ENCODE measurements at regions not wholly inside any gene's neighbourhood (a gene's known extent, or its start where the extent isn't known, plus 50 kb on each side); places are given as distances from the start of the nearest gene placed in this dataset.

DNA sequence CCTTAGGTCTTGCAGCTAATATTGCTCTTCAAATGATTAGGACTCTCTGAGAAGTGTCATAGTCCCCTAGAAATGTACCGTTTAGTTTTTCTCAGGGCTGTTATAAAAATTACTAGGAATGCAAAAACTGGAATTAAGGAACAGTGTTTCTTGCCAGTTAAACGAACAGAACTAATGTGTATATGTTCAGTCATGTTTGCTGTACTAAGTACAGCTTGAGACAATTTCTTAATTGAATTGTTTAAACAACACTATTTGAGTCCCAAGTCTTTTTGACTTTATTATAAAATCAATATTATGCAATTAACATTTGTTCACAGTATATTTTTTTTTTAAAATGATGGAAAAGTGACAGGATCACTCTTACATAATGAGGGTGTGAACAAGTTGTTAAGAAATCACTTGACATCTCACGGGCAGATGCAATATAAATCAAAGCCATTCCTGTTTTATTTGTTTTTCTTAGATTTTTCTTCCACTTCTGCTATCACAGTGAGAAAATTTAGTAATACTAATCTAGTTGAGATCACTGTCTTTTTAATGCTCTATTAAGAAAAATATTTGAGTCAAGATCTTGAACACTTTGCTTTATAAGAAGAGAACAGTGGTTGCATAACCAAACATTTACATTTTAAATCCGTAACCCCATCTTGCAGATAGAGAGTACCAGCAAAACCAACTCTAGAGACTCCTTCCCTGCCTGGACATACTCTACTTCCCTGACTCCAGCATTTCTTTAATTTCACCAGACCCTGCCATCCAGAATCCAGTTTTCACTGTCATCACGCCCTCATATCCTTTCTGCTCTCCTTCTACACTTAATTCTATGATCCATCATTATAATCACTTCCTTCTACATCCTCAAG, 140.7 kb upstream of the KITLG start:
- Histone ChIP-seq H3K9ac (ENCODE audit: low read length in 3 of 3) (no peak overlapping the region), H3K4me3 (ENCODE audit: low read length in 3 of 3) (no peak overlapping the region), H3K9me3 (ENCODE audit: control insufficient read depth in 2 of 3, insufficient read depth in 1 of 3, low read length in 3 of 3) (no peaks in the 10 kb centered on the region), H3K27ac (ENCODE audit: low read depth in 2 of 2, low read length in 2 of 2) (no peak overlapping the region), H3K4me1 (ENCODE audit: control insufficient read depth in 2 of 3, insufficient read depth in 2 of 3, low read depth in 1 of 3, low read length in 3 of 3) (no peaks in the 10 kb centered on the region), H3K36me3 (ENCODE audit: control insufficient read depth in 2 of 3, insufficient read depth in 3 of 3, low read length in 3 of 3) (no peaks in the 10 kb centered on the region), H3K27me3 (ENCODE audit: control insufficient read depth, insufficient read depth, low read length) (no peaks in the 10 kb centered on the region)
- intact Hi-C loops (cut with DNase I), result no loop called here
- DNase-seq, result no peak
- no peak for FAIRE-seq
- TF ChIP-seq, protein P1, sequence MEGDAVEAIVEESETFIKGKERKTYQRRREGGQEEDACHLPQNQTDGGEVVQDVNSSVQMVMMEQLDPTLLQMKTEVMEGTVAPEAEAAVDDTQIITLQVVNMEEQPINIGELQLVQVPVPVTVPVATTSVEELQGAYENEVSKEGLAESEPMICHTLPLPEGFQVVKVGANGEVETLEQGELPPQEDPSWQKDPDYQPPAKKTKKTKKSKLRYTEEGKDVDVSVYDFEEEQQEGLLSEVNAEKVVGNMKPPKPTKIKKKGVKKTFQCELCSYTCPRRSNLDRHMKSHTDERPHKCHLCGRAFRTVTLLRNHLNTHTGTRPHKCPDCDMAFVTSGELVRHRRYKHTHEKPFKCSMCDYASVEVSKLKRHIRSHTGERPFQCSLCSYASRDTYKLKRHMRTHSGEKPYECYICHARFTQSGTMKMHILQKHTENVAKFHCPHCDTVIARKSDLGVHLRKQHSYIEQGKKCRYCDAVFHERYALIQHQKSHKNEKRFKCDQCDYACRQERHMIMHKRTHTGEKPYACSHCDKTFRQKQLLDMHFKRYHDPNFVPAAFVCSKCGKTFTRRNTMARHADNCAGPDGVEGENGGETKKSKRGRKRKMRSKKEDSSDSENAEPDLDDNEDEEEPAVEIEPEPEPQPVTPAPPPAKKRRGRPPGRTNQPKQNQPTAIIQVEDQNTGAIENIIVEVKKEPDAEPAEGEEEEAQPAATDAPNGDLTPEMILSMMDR (IDR thresholded peaks at IDR 0.05; ENCODE audit: borderline replicate concordance, extremely low read depth, insufficient read depth), result no peak

DNA sequence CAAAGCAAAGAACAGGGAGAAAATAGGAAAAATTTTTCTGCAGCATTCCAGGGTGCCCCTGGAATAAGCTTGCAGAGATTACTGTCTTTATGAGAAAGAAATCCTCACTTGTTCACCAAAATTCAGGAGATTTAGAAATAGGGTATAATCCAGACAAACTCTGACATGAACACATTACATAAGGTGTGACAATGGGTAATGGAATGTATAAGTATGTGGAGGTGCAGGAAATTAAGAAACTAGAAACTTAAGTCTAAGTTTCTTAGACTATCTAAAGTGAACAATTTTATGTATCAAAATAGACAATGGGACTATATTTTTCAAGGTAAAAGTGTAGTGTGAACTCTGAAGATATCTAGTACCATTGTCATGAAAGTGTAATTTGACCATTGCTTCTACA, 140.0 kb upstream of the KITLG start:
- FAIRE-seq (no peak), DNase-seq (no peak)
- Histone ChIP-seq H3K4me1 (ENCODE audit: control insufficient read depth in 2 of 3, insufficient read depth in 2 of 3, low read depth in 1 of 3, low read length in 3 of 3) (no peaks in the 10 kb centered on the region), H3K9me3 (ENCODE audit: control insufficient read depth in 2 of 3, insufficient read depth in 1 of 3, low read length in 3 of 3) (no peaks in the 10 kb centered on the region), H3K36me3 (ENCODE audit: control insufficient read depth in 2 of 3, insufficient read depth in 3 of 3, low read length in 3 of 3) (no peaks in the 10 kb centered on the region), H3K9ac (ENCODE audit: low read length in 3 of 3) (no peak overlapping the region), H3K4me3 (ENCODE audit: low read length in 3 of 3) (no peak overlapping the region), H3K27me3 (ENCODE audit: control insufficient read depth, insufficient read depth, low read length) (no peaks in the 10 kb centered on the region), H3K27ac (ENCODE audit: low read depth in 2 of 2, low read length in 2 of 2) (no peak overlapping the region)
- intact Hi-C loops (cut with DNase I), result no loop called here
- TF ChIP-seq, protein P1 (IDR thresholded peaks at IDR 0.05; ENCODE audit: borderline replicate concordance, extremely low read depth, insufficient read depth), result no peak

DNA sequence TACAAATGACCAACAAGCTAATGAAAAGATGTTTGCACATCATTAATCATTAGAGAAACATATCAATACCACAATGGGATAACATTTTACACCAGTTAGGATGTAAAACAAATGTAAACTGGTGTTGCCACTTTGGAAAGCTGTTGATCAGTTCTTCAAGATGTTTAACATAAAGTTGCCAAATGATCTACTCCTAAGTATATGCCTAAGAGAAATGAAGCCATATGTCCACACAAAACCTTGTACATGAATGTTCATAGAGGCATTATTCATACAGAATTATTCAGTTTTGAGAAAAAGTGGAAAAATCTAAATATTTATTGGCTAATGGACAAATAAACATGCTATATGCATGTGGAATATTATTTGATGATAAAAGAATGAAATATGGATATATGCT, 136.9 kb upstream of the KITLG start:
- no peak overlapping the region for H3K27ac ChIP-seq (ENCODE audit: low read depth in 2 of 2, low read length in 2 of 2)
- H3K4me3 ChIP-seq (ENCODE audit: low read length in 3 of 3), result no peak overlapping the region
- no peak for FAIRE-seq
- TF ChIP-seq, protein P1 (IDR thresholded peaks at IDR 0.05; ENCODE audit: borderline replicate concordance, extremely low read depth, insufficient read depth), result no peak
- H3K9me3 ChIP-seq (ENCODE audit: control insufficient read depth in 2 of 3, insufficient read depth in 1 of 3, low read length in 3 of 3), result no peaks in the 10 kb centered on the region
- no peaks in the 10 kb centered on the region for H3K4me1 ChIP-seq (ENCODE audit: control insufficient read depth in 2 of 3, insufficient read depth in 2 of 3, low read depth in 1 of 3, low read length in 3 of 3)
- H3K9ac ChIP-seq (ENCODE audit: low read length in 3 of 3), result no peak overlapping the region
- no peak for DNase-seq
- intact Hi-C loops (cut with DNase I), result no loop called here
- H3K27me3 ChIP-seq (ENCODE audit: control insufficient read depth, insufficient read depth, low read length), result no peaks in the 10 kb centered on the region
- no peaks in the 10 kb centered on the region for H3K36me3 ChIP-seq (ENCODE audit: control insufficient read depth in 2 of 3, insufficient read depth in 3 of 3, low read length in 3 of 3)

All from kidney (tissue), 13 donors.